HL-60 (cell line): ENCODE measurements at regions not wholly inside any gene's neighbourhood (a gene's known extent, or its start where the extent isn't known, plus 50 kb on each side); places are given as distances from the start of the nearest gene placed in this dataset.

Experiments used
- CTCF ChIP-seq: IDR thresholded peaks from one replicate; pipeline ENCODE4 v1.5.1; 2011; ENCODE audit warnings: low read length, control low read depth, inconsistent platforms; ENCODE audit not compliant: insufficient read depth
- GABPA ChIP-seq: IDR thresholded peaks from 2 replicates; pipeline ENCODE4 v1.6.1; 2012; ENCODE audit warnings: low read depth
- POLR2AphosphoS5 ChIP-seq: IDR thresholded peaks from 2 replicates; pipeline ENCODE4 v1.6.1; 2012; ENCODE audit warnings: low read depth
- REST ChIP-seq: IDR thresholded peaks from 2 replicates; pipeline ENCODE4 v1.6.1; 2012; ENCODE audit warnings: low read depth; ENCODE audit not compliant: insufficient replicate concordance
- SPI1 ChIP-seq: IDR thresholded peaks from 2 replicates; pipeline ENCODE4 v1.6.1; 2012; ENCODE audit warnings: low read depth, mild to moderate bottlenecking, borderline replicate concordance

- TF ChIP-seq GABPA: no peak
- TF ChIP-seq CTCF: no peak
- no peak for TF ChIP-seq SPI1
- no peak for TF ChIP-seq POLR2AphosphoS5
- no peak for TF ChIP-seq REST
These were observed 468.4 kb upstream of the MDFIC2 start for GRCh38 chr3:70780790-70781189.
